HCT116 (cell line): ENCODE measurements at regions not wholly inside any gene's neighbourhood (a gene's known extent, or its start where the extent isn't known, plus 50 kb on each side); places are given as distances from the start of the nearest gene placed in this dataset.

ENCODE experiments used
- ATAC-seq: fragments of 200-7000 bp; cut with Tn5 transposase; 2 replicates; pipeline ENCODE4 v1.9.1; 2020; ENCODE audit warnings: mild to moderate bottlenecking, moderate library complexity
- BruUV-seq: library from RNA; stranded (reverse); fragments of 400-500 nt; replicated peaks from 2 replicates; lab custom pipeline; 2021; lab: Mats Ljungman, UMichigan
- CTCF ChIA-PET: fragments of 300-600 bp; sonication (Branson Sonifier 250); formaldehyde crosslinking; loops from one replicate; lab custom pipeline; 2021; ENCODE audit warnings: antibody characterized with exemption; lab: Charles Lee
- POLR2A ChIA-PET: fragments of 300-600, 350-600 bp; sonication (Branson Sonifier 250); formaldehyde crosslinking; loops from one replicate; lab custom pipeline; 2021; ENCODE audit warnings: antibody characterized with exemption; lab: Charles Lee
- RAD21 ChIA-PET, 2 experiments: fragments of 300-600 bp; sonication (Branson Sonifier 250); formaldehyde crosslinking; loops; one replicate each; lab custom pipeline; 2023; ENCODE audit warnings: low total read pairs in 2 of 2; ENCODE audit not compliant: uncharacterized antibody in 2 of 2, unreplicated experiment in 2 of 2, low non-redundant PET in 1 of 2; lab: Charles Lee
- DNase-seq: peaks from one replicate; pipeline ENCODE4 v3.0.0-alpha.2; 2010; ENCODE audit warnings: low read depth, low spot score
- H2AFZ ChIP-seq: fragments of 200-600 bp; shearing (Covaris generic), sonication (generic); 2 replicates; pipeline ENCODE4 v1.6.1; 2017; ENCODE audit warnings: low read depth, mixed run types, mixed read lengths, antibody characterized with exemption, low read length; ENCODE audit not compliant: poor library complexity, severe bottlenecking
- H3K27ac ChIP-seq: 2 replicates; pipeline ENCODE4 v1.5.1; 2012; ENCODE audit warnings: low read depth, low read length
- H3K27me3 ChIP-seq: fragments of 200-600 bp; sonication (generic); 2 replicates; pipeline ENCODE4 v1.6.1; 2016; ENCODE audit warnings: mixed run types, low read length, mixed read lengths; ENCODE audit not compliant: insufficient read depth
- H3K36me3 ChIP-seq, 2 experiments: fragments of 200-500 bp in 1 of 2; fragments of 200-600 bp in 1 of 2; sonication (Bioruptor generic) in 1 of 2; sonication (generic) in 1 of 2; 2 replicates each; pipeline versions ENCODE4 v1.5.1 to v1.6.1; 2014 to 2016; ENCODE audit warnings: low read length in 2 of 2, inconsistent platforms in 1 of 2, mixed read lengths in 1 of 2, mixed run types in 1 of 2; ENCODE audit not compliant: insufficient read depth in 2 of 2, control insufficient read depth in 1 of 2
- H3K4me1 ChIP-seq, 2 experiments: fragments of 200-600 bp in 1 of 2; sonication (generic) in 1 of 2; 2 replicates each; pipeline versions ENCODE4 v1.5.1 to v1.6.1; 2012 to 2017; ENCODE audit warnings: low read length in 2 of 2, inconsistent platforms in 1 of 2, mild to moderate bottlenecking in 1 of 2, mixed read lengths in 1 of 2, mixed run types in 1 of 2, moderate library complexity in 1 of 2; ENCODE audit not compliant: insufficient read depth in 2 of 2, control insufficient read depth in 1 of 2
- H3K4me2 ChIP-seq: fragments of 200-600 bp; sonication (generic); 2 replicates; pipeline ENCODE4 v1.6.1; 2017; ENCODE audit warnings: mixed run types, low read length, mixed read lengths
- H3K4me3 ChIP-seq, 2 experiments: fragments of 200-600 bp in 1 of 2; sonication (generic) in 1 of 2; replicated peaks in 1 of 2; 2 replicates each; pipeline ENCODE4 v1.5.1; 2011 to 2016; ENCODE audit warnings: low read length in 2 of 2, control low read depth in 1 of 2, low read depth in 1 of 2, mild to moderate bottlenecking in 1 of 2, mixed read lengths in 1 of 2, mixed run types in 1 of 2
- H3K79me2 ChIP-seq: fragments of 200-600 bp; sonication (generic); 2 replicates; pipeline ENCODE4 v1.6.1; 2017; ENCODE audit warnings: mild to moderate bottlenecking, mixed run types, low read length, moderate library complexity, mixed read lengths; ENCODE audit not compliant: insufficient read depth
- H3K9ac ChIP-seq: fragments of 200-600 bp; sonication (generic); 2 replicates; pipeline ENCODE4 v1.6.1; 2016; ENCODE audit warnings: low read length, mixed read lengths
- H3K9me2 ChIP-seq: fragments of 200-600 bp; sonication (generic), shearing (Covaris generic); 2 replicates; pipeline ENCODE4 v1.6.1; 2017; ENCODE audit warnings: mixed run types, mild to moderate bottlenecking, moderate library complexity; ENCODE audit not compliant: insufficient read depth
- H3K9me3 ChIP-seq, 2 experiments: fragments of 200-500 bp in 1 of 2; fragments of 200-600 bp in 1 of 2; sonication (Bioruptor generic) in 1 of 2; sonication (generic) in 1 of 2; 2 replicates each; pipeline ENCODE4 v1.6.1; 2014 to 2017; ENCODE audit warnings: low read length in 2 of 2, mixed read lengths in 2 of 2, inconsistent platforms in 1 of 2, low read depth in 1 of 2, mild to moderate bottlenecking in 1 of 2, mixed run types in 1 of 2, moderate library complexity in 1 of 2; ENCODE audit not compliant: control insufficient read depth in 1 of 2, insufficient read depth in 1 of 2
- H4K20me1 ChIP-seq: fragments of 200-600 bp; sonication (generic), shearing (Covaris generic); 2 replicates; pipeline ENCODE4 v1.6.1; 2017; ENCODE audit warnings: mixed run types, mild to moderate bottlenecking, moderate library complexity; ENCODE audit not compliant: insufficient read depth
- CBX3 ChIP-seq: IDR thresholded peaks from 2 replicates; pipeline ENCODE4 v1.6.1; 2012; ENCODE audit warnings: low read depth
- CEBPB ChIP-seq: IDR thresholded peaks from 2 replicates; pipeline ENCODE4 v1.6.1; 2012; ENCODE audit warnings: low read depth
- EGR1 ChIP-seq: IDR thresholded peaks from 2 replicates; pipeline ENCODE4 v1.6.1; 2012; ENCODE audit warnings: low read depth
- ELF1 ChIP-seq: IDR thresholded peaks from 2 replicates; pipeline ENCODE4 v1.6.1; 2012; ENCODE audit warnings: low read depth, borderline replicate concordance
- EZH2 ChIP-seq: fragments of 200-600 bp; sonication (generic); IDR thresholded peaks from 2 replicates; pipeline ENCODE4 v1.6.1; 2017; ENCODE audit warnings: antibody characterized with exemption, mixed run types
- FOSL1 ChIP-seq: IDR thresholded peaks from 2 replicates; pipeline ENCODE4 v1.6.1; 2012; ENCODE audit warnings: low read depth
- JUND ChIP-seq: IDR thresholded peaks from 2 replicates; pipeline ENCODE4 v1.6.1; 2012
- MAX ChIP-seq: IDR thresholded peaks from 2 replicates; pipeline ENCODE4 v1.6.1; 2012
- RAD21 ChIP-seq: IDR thresholded peaks from 2 replicates; pipeline ENCODE4 v1.6.1; 2012; ENCODE audit warnings: low read depth, mild to moderate bottlenecking
- SP1 ChIP-seq: IDR thresholded peaks from 2 replicates; pipeline ENCODE4 v1.6.1; 2012; ENCODE audit warnings: low read depth
- SRF ChIP-seq: IDR thresholded peaks from 2 replicates; pipeline ENCODE4 v1.6.1; 2012; ENCODE audit warnings: low read depth
- TCF7L2 ChIP-seq: IDR thresholded peaks from 2 replicates; pipeline ENCODE4 v1.7.0; 2011; ENCODE audit warnings: borderline replicate concordance, inconsistent platforms; ENCODE audit not compliant: insufficient read depth, insufficient read length; ENCODE audit errors: extremely low read depth
- YY1 ChIP-seq: IDR thresholded peaks from 2 replicates; pipeline ENCODE4 v1.6.1; 2011; ENCODE audit warnings: low read length, low read depth, moderate library complexity, mild to moderate bottlenecking; ENCODE audit not compliant: insufficient replicate concordance; ENCODE audit errors: extremely low read depth
- ZFX ChIP-seq: fragments of 450-650 bp; IDR thresholded peaks from 2 replicates; pipeline ENCODE4 v1.6.1; 2017
- intact Hi-C: fragments of 100-400 bp; cut with micrococcal nuclease; formaldehyde crosslinking; loops from 2 replicates; pipeline ENCODE4 v1.10.0; 2022
- TF ChIP-seq, protein P1 (sequence below): IDR thresholded peaks from 2 replicates; pipeline ENCODE4 v1.6.1; 2012; ENCODE audit warnings: low read depth

- Histone ChIP-seq H2AFZ (no peak overlapping the region), H3K4me3 (no peak overlapping the region), H4K20me1 (no peaks in the 10 kb centered on the region), H3K27me3 (no peaks in the 10 kb centered on the region), H3K9me2 (no peaks in the 10 kb centered on the region), H3K79me2 (no peaks in the 10 kb centered on the region), H3K9me3 (no peaks in the 10 kb centered on the region), H3K4me2 (peak overlapping the region; percentile 68), H3K36me3 (no peaks in the 10 kb centered on the region), H3K4me1 (peaks cover 7 to 9% of the 10 kb centered on the region in 2 experiments; a peak in 3 of 4 replicates), H3K9ac (0 out of 2 replicates have a peak overlapping the region, but pooled peaks have one; percentile 25), H3K27ac (peak overlapping the region; percentile 24; the same call in 1 of the 2 replicates)
- TF ChIP-seq JUND (no peak), YY1 (no peak), FOSL1 (no peak), CBX3 (no peak), ZFX (no peak; the same call in 1 of the 2 replicates), SRF (no peak), SP1 (no peak), CEBPB (no peak), RAD21 (no peak), EGR1 (no peak)
- ATAC-seq (no peak; the same call in 1 of the 2 replicates), DNase-seq (no peak)
- CTCF ChIA-PET = interaction anchor here (0.8 kb wide), 1 partner anchor 774 kb away, joined by 3 read pairs; no protein-coding TSS in a partner anchor
- POLR2A ChIA-PET = no interaction called here
- RAD21 ChIA-PET = no interaction called here
- intact Hi-C loops = loop anchor here (1.0 to 2.0 kb wide), 4 partner anchors 36 to 778 kb away; no protein-coding TSS in a partner anchor
- BruUV-seq = no TSS peak
Observed at GRCh38 chr14:101628975-101629374, 67.7 kb downstream of the DIO3 start.

DNA sequence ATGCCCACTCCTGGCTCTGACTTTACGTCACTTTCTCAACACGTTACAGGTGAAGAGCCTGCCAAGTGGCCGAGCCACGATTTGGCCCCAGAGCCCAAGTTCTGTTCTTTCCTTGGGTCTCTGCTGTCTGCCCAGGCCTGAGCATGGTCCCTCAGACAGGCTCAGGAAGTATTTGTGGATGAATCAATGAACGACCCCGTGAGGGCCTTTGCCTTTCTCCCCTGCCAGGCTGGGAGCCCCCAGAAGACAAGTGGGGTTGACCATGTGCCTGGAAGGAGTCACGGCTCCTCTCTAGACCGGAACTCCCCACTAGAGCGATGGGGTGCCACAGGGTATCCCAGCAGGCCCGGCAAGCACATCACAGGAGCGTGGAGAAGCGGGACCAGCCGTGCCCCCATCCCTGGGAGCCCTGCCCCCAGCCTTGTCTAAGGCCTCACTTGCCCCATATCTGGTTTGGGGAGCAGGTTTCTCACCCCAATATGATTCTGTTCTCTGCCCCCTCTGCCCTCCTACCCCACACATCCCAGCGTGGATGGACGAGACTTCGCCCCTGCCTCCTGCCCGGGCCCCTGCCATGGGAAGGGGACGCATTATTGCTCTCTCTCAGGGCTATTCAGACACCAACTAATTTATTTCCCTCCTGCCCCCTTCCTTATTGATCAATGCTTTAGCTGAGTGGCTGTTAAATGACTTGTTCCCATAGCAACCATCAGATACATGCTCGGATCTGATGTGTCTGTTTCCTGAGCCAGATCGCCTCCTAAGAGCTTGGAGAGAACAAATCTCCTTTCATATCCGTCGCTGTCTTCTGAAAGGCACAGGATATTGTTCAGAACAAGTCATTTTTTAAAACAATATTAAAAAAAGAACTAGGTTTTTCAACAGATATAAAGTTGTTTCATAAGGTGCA lies 69.0 kb downstream of the DIO3 start:
- intact Hi-C loops = no loop called here
- RAD21 ChIA-PET = no interaction called here
- TF ChIP-seq ELF1 = no peak
- TF ChIP-seq TCF7L2 = no peak
- no peak for TF ChIP-seq SRF
- TF ChIP-seq SP1 = no peak
- TF ChIP-seq EZH2 = no peak
- no peak for TF ChIP-seq MAX
- TF ChIP-seq JUND = no peak
- TF ChIP-seq CBX3 = no peak
- no peak for TF ChIP-seq EGR1
- TF ChIP-seq, protein P1, sequence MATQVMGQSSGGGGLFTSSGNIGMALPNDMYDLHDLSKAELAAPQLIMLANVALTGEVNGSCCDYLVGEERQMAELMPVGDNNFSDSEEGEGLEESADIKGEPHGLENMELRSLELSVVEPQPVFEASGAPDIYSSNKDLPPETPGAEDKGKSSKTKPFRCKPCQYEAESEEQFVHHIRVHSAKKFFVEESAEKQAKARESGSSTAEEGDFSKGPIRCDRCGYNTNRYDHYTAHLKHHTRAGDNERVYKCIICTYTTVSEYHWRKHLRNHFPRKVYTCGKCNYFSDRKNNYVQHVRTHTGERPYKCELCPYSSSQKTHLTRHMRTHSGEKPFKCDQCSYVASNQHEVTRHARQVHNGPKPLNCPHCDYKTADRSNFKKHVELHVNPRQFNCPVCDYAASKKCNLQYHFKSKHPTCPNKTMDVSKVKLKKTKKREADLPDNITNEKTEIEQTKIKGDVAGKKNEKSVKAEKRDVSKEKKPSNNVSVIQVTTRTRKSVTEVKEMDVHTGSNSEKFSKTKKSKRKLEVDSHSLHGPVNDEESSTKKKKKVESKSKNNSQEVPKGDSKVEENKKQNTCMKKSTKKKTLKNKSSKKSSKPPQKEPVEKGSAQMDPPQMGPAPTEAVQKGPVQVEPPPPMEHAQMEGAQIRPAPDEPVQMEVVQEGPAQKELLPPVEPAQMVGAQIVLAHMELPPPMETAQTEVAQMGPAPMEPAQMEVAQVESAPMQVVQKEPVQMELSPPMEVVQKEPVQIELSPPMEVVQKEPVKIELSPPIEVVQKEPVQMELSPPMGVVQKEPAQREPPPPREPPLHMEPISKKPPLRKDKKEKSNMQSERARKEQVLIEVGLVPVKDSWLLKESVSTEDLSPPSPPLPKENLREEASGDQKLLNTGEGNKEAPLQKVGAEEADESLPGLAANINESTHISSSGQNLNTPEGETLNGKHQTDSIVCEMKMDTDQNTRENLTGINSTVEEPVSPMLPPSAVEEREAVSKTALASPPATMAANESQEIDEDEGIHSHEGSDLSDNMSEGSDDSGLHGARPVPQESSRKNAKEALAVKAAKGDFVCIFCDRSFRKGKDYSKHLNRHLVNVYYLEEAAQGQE = no peak

More for the DNA sequence above, 69.0 kb downstream of the DIO3 start:
- POLR2A ChIA-PET = no interaction called here
- Histone ChIP-seq H3K4me3 (no peak overlapping the region), H3K9ac (no peak overlapping the region), H2AFZ (no peak overlapping the region), H3K79me2 (no peaks in the 10 kb centered on the region), H3K27me3 (no peaks in the 10 kb centered on the region), H3K4me2 (no peak overlapping the region), H4K20me1 (no peaks in the 10 kb centered on the region), H3K9me2 (no peaks in the 10 kb centered on the region), H3K27ac (no peak overlapping the region), H3K4me1 (peaks cover 7 to 9% of the 10 kb centered on the region in 2 experiments; a peak in 3 of 4 replicates), H3K9me3 (no peaks in the 10 kb centered on the region), H3K36me3 (no peaks in the 10 kb centered on the region)
- DNase-seq (no peak), ATAC-seq (no peak)
- no TSS peak for BruUV-seq
- CTCF ChIA-PET = no interaction called here
